ENCODE measurements at regions not wholly inside any gene's neighbourhood (a gene's known extent, or its start where the extent isn't known, plus 50 kb on each side); places are given as distances from the start of the nearest gene placed in this dataset.
"Not testable (repeated sequence)": the region's sequence is repeated elsewhere in the genome, so short reads cannot be mapped to it uniquely, and the experiment has no call there.

DNA sequence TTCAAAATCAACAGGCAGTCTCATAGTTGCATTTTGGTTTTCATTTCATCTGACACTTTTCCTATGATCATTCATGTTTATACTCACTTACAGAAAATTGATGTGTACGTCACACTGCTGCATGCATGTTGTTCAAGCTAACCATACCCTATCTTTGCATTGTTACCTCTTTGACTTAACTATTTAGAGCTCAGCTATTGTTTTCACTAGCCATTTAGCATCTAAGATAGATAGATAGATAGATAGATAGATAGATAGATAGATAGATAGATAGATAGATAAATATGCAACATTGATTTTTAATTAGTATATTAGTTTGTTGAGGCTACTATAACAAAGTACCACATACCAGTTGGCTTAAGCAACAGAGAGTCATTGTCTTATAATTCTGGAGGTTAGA is 649.5 kb upstream of the KCND2 start:
- intact Hi-C loops (cut with micrococcal nuclease; ENCODE audit: unreplicated experiment): no loop called here
- Histone ChIP-seq H3K4me3 (ENCODE audit: low read depth, low read length, poor library complexity, severe bottlenecking) (no peak overlapping the region), H3K27me3 (replicated peaks; ENCODE audit: insufficient read depth, low read depth, low read length, poor library complexity) (no peaks in the 10 kb centered on the region), H3K27ac (ENCODE audit: low read depth, low read length, poor library complexity, severe bottlenecking) (no peak overlapping the region), H3K9me3 (ENCODE audit: low read depth, low read length, poor library complexity, severe bottlenecking) (no peaks in the 10 kb centered on the region), H3K4me1 (ENCODE audit: insufficient read depth, low read length, poor library complexity, severe bottlenecking) (no peaks in the 10 kb centered on the region), H3K36me3 (ENCODE audit: insufficient read depth, low read length, poor library complexity, severe bottlenecking) (no peaks in the 10 kb centered on the region)
- POLR2A ChIA-PET (ENCODE audit: low non-redundant PET): no interaction called here
- no peak for DNase-seq (ENCODE audit: low spot score)
- BruUV-seq (replicated peaks): no TSS peak
- TF ChIP-seq CTCF (conservative IDR thresholded peaks at IDR 0.05; ENCODE audit: low read depth, low read length) (no peak), EZH2 (IDR thresholded peaks at IDR 0.05; ENCODE audit: borderline replicate concordance, low read depth, low read length, poor library complexity, severe bottlenecking) (no peak)
- CTCF ChIA-PET: no interaction called here

GRCh38 chr7:119630406-119630969 is 642.5 kb upstream of the KCND2 start:
- no peaks in the 10 kb centered on the region for H3K36me3 ChIP-seq (ENCODE audit: insufficient read depth, low read length, poor library complexity, severe bottlenecking)
- no peak overlapping the region for H3K4me3 ChIP-seq (ENCODE audit: low read depth, low read length, poor library complexity, severe bottlenecking)
- ChIA-PET CTCF (interaction anchor here (0.6 kb wide), 1 partner anchor 170 kb away, joined by 3 read pairs; no protein-coding TSS in a partner anchor), POLR2A (ENCODE audit: low non-redundant PET) (no interaction called here)
- H3K4me1 ChIP-seq (ENCODE audit: insufficient read depth, low read length, poor library complexity, severe bottlenecking): no peaks in the 10 kb centered on the region
- DNase-seq (ENCODE audit: low spot score): no peak
- H3K9me3 ChIP-seq (ENCODE audit: low read depth, low read length, poor library complexity, severe bottlenecking): no peaks in the 10 kb centered on the region
- H3K27me3 ChIP-seq (replicated peaks; ENCODE audit: insufficient read depth, low read depth, low read length, poor library complexity): no peaks in the 10 kb centered on the region
- no TSS peak for BruUV-seq (replicated peaks)
- intact Hi-C loops (cut with micrococcal nuclease; ENCODE audit: unreplicated experiment): no loop called here
- TF ChIP-seq CTCF (conservative IDR thresholded peaks at IDR 0.05; ENCODE audit: low read depth, low read length): no peak
- no peak for TF ChIP-seq EZH2 (IDR thresholded peaks at IDR 0.05; ENCODE audit: borderline replicate concordance, low read depth, low read length, poor library complexity, severe bottlenecking)
- no peak overlapping the region for H3K27ac ChIP-seq (ENCODE audit: low read depth, low read length, poor library complexity, severe bottlenecking)

DNA sequence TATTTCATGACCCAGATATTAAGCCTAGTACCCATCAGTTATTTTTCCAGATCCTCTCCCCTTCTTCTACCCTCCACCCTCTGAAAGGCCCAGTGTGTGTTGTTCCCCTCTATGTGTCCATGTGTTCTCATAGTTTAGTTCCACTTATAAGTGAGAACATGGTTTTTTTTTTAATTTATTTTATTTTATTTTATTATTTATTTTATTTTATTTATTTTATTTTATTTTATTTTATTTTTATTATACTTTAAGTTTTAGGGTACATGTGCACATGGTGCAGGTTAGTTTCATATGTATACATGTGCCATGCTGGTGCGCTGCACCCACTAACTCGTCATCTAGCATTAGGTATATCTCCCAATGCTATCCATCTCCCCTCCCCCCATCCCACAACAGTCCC is 639.2 kb upstream of the KCND2 start:
- BruUV-seq (replicated peaks); POLR2A ChIA-PET (ENCODE audit: low non-redundant PET); DNase-seq (ENCODE audit: low spot score); CTCF ChIA-PET; H3K9me3 ChIP-seq (ENCODE audit: low read depth, low read length, poor library complexity, severe bottlenecking); H3K4me1 ChIP-seq (ENCODE audit: insufficient read depth, low read length, poor library complexity, severe bottlenecking); intact Hi-C loops (cut with micrococcal nuclease; ENCODE audit: unreplicated experiment); H3K4me3 ChIP-seq (ENCODE audit: low read depth, low read length, poor library complexity, severe bottlenecking); H3K27me3 ChIP-seq (replicated peaks; ENCODE audit: insufficient read depth, low read depth, low read length, poor library complexity); H3K36me3 ChIP-seq (ENCODE audit: insufficient read depth, low read length, poor library complexity, severe bottlenecking); H3K27ac ChIP-seq (ENCODE audit: low read depth, low read length, poor library complexity, severe bottlenecking): not testable (repeated sequence)

DNA sequence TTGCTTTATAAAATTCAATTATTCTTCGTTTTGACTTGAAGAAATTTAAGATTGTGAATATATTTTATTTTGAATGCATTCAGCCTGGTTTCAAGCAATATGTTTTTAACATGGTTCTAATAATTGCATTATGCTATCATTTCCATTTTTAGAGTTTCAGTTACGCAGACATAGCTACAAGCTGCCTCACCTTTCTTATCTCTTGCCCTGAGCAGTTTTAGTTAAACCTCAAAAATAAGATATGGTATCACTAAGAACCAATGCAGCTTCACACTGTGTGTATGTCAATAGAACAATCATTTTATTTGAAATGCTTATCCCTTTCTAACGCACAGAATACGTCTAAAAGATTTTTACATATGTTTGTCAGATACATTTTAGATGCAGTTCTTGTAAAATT is 632.6 kb upstream of the KCND2 start:
- ChIA-PET POLR2A (ENCODE audit: low non-redundant PET) (no interaction called here), CTCF (no interaction called here)
- no TSS peak for BruUV-seq (replicated peaks)

More for the DNA sequence above, 632.6 kb upstream of the KCND2 start:
- Histone ChIP-seq H3K36me3 (ENCODE audit: insufficient read depth, low read length, poor library complexity, severe bottlenecking) (no peaks in the 10 kb centered on the region), H3K4me1 (ENCODE audit: insufficient read depth, low read length, poor library complexity, severe bottlenecking) (no peaks in the 10 kb centered on the region), H3K27me3 (replicated peaks; ENCODE audit: insufficient read depth, low read depth, low read length, poor library complexity) (no peaks in the 10 kb centered on the region), H3K27ac (ENCODE audit: low read depth, low read length, poor library complexity, severe bottlenecking) (no peak overlapping the region), H3K9me3 (ENCODE audit: low read depth, low read length, poor library complexity, severe bottlenecking) (no peaks in the 10 kb centered on the region), H3K4me3 (ENCODE audit: low read depth, low read length, poor library complexity, severe bottlenecking) (no peak overlapping the region)
- TF ChIP-seq EZH2 (IDR thresholded peaks at IDR 0.05; ENCODE audit: borderline replicate concordance, low read depth, low read length, poor library complexity, severe bottlenecking) (no peak), CTCF (conservative IDR thresholded peaks at IDR 0.05; ENCODE audit: low read depth, low read length) (no peak)
- no peak for DNase-seq (ENCODE audit: low spot score)
- intact Hi-C loops (cut with micrococcal nuclease; ENCODE audit: unreplicated experiment): no loop called here

All from A673 (cell line).